DMS79 (cell line): ENCODE measurements at regions not wholly inside any gene's neighbourhood (a gene's known extent, or its start where the extent isn't known, plus 50 kb on each side); places are given as distances from the start of the nearest gene placed in this dataset.
"Not testable (repeated sequence)": the region's sequence is repeated elsewhere in the genome, so short reads cannot be mapped to it uniquely, and the experiment has no call there.

Source experiments
- DNase-seq: peaks from one replicate; lab custom pipeline; 2025; lab: John Stamatoyannopoulos, UW

DNA sequence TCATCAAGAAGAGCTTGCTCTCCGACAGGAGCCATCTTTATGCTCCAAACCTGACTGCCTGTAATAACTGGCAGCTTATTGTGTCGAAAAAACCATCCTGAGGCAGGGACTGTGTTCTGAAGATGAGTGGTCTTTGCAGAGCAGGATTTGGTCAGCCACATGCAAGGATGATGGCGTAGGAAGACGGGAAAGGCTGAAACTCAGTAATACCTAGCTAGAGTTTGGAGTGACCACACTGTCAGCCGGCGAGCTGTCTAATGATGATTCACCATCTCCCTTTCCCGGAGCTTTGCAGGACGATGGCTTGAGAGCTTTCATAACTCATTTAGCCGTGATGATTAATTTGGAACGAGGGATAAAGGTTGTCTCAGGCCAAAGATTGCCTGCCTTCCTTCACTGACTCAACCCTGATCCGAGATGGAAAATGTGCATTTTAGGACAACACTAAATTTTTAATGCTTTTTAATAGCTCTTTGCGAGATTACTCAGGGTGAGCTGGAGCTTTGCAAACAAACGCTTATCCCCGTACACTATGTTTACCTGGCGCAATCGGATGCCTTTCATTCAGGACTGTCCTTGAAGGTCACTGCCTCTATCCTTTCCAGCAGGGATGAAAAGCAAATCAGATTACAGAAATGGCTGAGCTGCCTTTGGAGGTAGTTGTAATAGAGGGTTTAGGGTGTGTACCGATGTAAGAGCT lies 288.5 kb downstream of the ASMT start:
- no peak for DNase-seq

DNA sequence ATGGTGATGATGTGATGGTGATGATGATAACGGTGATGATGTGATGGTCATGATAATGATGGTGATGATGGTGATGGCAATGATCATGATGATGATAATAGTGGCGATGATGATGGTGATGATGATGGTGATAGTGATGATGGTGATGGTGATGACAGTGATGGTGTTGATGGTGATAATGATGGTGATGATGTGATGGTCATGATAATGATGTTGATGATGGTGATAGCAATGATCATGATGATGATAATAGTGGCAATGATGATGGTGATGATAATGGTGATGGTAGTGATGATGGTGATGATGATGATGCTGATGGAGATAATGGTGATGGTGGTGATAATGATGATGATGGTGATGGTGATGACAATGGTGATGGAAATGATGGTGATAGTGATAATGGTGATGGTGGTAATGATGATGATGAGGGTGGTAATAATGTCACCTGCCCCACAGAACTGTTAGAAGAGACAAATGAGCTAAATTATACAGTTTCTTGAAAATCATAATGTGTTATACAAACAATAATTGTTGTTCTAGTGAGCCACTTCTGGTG lies 289.9 kb downstream of the ASMT start:
- no peak for DNase-seq

DNA sequence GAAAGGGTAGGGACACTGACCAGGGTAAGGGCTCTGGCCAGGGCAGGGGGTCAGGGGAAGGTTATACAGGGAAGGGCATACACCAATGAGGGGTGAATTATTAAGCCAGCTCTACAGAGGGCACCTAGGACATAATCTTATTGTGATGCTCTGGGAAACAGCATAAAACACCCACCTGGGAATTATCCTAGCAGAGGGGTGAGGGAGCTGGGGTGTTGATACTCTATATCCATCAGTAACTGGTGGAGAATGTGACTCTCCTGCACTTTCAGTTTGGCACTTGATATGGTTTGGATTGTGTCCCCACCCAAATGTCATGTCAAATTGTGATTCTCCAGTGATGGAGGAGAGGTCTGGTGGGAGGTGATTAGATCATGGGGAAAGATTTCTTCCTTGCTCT lies 291.2 kb downstream of the ASMT start:
- no peak for DNase-seq

DNA sequence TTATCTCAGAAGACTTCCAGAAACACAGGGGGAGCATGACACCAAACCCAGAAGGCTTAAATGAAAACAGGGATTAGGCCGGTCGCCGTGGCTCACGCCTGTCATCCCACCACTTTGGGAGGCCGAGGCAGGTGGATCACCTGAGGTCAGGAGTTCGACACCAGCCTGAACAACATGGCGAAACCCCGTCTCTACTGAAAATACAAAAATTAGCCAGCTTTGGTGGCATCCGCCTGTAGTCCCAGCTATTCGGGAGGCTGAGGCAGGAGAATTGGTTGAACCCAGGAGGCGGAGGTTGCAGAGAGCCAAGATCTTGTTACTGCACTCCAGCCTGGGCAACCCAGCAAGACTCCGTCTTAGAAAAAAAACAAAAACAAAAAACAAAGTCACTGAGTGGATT lies 294.1 kb downstream of the ASMT start:
- not testable (repeated sequence) for DNase-seq

DNA sequence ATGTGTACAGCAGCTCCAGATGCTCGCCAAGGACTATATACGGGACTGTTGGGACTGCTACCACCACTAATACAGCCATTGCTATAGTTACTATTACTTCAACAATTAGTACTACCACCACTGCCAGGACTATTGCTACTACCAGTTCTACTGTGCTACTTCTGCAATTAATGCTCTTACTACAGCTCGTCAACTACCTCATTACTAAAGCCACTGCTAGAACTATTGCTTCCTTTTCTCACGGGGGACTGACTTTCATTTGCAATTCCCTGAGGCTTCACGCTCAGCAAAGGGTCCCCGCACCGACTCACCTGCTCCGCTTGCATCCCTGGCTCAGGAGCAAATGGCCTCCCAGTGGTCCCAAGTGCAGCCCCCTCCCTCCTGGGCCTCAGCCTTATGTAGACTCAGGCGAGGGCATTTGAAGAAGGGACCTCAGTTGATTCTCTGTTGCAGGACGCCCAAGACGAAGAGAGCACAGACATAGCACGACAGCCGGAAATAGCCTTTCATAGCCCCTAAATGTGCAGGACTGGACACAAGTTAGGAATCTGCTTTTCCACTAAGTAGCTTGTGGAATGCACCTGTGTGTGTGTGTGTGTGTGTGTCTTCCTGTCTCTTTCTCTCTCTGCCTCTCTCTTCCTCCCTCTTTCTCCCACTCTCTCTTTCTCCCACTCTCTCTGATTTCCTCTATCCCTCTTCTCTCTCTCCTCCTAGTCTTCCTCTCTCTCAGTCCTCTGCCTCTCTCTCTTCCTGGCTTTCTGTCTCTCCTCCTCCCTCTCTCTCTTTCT lies 294.8 kb downstream of the ASMT start:
- DNase-seq = no peak

DNA sequence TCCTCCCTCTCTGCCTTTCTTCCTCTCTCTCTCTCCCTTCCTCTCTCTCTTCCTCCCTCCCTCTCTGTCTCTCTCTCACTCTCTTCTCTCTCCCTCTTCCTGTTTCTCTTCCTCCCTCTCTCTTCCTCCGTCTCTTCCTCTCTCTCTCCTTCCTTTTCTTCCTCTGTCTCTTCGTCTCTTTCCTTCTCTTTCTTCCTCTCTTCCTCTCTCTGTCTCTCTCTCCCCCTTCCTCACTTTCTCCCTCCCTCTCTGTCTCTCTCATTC lies 295.3 kb downstream of the ASMT start:
- no peak for DNase-seq

DNA sequence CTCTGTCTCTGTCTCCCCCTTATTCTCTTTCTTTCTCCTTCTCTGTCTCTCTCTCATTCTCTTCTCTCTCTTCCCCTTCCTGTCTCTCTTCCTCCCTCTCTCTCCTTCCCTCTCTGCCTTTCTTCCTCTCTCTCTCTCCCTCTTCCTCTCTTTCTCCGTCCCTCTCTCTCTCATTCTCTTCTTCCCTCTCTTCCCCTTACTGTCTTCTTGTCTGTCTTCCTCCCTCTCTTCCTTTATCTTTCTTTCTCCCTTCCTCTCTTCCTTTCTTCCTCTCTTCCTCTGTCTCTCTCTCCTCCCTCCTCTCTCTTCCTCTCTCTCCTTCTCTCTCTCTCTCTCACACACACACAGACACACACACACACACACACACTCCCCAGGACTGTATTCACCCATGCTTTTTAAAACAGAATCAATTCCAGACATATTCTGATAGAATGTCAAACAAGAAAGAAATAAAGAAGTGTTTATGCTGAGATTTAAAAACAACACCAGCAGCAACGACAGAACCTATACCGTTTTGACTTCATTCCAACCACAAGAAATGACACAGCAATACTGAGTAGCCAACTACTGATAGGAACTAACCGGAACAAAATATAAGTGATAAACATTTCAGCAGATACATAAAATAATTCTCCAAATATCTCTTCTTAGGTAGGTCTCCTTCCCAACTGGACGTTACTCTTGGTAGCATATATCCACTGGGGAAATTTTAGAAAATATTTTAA lies 296.7 kb downstream of the ASMT start:
- DNase-seq = no peak

DNA sequence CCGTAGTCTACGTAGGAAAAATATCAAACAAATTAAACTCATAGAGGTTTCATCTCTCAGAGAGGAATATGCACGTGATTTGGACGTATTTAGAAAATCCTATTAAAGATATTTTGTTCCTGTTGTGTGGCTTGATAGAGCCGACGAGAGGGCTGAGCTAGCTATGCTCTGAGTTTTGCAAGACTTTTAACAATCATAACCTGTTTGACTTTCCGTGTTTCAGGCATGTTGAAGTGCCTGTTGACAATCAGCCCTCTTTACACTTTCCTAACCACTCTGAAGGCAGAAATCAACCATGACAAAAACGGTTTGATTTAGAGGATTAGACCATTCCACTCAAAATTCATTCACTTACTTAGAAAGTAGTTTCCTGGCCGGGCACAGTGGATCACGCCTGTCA lies 297.3 kb downstream of the ASMT start:
- peak; percentile 68 for DNase-seq

DNA sequence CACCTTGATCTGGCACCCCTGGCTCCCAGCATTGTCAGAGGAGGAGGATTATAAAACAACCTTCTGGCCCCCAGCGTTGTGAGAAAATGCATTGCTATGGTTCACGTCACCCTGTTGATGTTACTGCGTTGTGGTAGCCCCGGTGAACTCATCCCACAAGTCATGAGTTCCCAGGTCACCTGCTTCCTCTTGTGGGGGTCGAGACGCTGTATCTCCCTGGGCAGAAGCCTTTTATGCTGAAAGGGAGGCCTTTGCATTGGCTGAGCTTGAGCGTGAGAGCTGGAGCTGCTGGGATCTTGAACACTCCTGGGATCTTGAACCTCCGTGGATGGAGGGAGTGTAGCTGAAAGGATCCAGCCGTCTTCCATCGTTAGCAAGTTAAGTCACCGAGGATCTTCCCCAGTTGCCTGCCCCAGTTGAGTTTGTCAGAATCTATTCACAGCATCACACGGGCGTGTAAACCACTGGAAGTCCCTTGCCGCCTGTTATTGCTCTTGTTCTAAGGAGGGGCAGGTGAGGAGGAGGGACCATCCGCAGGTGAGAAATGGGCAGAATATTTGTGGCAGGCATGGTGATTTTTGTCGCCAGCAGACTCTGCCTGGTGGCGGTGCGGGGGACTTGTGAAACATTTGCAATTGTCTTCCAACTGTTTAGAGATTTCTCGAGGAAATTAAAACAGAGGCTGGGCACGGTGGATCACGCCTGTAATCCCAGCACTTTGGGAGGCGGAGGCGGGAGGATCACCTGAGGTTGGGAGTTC lies 299.9 kb downstream of the ASMT start:
- no peak for DNase-seq

DNA sequence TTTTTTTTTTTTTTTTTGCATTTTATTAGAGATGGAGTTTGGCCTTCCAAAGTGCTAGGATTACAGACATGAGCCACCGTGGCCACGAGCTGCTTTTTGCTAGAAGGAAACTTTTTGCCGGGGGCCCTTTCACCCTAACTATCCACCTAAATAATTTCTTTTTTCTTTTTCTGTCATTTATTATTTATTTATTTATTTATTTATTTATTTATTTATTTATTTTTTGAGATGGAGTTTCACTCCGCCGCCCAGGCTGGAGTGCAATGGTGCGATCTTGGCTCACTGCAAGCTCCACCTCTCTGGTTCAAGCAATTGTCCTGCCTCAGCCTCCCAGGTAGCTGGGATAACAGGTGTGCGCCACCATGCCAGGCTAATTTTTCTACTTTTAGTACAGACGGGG lies 303.9 kb downstream of the ASMT start:
- DNase-seq = no peak

DNA sequence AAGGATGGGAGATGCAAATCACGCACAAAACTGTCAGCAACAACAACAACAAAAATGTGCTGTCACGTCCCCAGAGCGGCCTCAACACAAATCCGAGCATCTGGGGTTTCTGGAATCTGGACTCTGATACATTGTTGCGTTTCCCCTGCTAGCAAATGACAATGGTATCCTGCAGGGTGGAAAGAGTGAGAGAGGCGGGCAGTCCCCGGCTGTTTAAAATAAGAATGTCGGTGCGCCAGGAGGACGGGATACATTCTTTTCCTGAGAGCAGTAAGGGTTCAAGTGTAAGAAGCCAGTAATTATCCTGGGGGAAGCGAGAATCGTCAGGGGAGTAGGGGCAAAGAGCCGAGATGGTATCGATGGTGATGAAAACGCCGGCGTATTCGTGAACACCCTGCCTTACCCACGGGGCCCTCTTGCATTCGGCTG lies 310.2 kb downstream of the ASMT start:
- no peak for DNase-seq

DNA sequence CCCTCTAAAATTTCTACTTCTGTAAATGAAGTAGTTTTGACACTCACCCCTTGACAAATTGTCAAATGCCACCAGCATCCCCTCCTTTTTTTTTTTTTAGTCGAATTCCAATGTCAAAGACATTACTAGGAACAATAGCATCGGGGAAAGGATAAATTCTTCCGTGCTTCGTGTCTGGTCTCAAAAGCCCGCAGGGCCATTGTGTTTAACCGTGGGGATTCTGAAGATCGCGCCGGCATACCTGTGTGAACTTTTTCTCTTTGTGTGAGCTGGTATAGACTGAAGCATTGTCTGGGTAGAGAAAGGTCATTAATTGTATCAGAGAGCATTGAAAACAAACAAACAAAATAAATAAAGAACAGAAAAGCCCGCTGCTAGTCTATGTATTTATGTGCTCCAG lies 313.9 kb downstream of the ASMT start:
- no peak for DNase-seq

DNA sequence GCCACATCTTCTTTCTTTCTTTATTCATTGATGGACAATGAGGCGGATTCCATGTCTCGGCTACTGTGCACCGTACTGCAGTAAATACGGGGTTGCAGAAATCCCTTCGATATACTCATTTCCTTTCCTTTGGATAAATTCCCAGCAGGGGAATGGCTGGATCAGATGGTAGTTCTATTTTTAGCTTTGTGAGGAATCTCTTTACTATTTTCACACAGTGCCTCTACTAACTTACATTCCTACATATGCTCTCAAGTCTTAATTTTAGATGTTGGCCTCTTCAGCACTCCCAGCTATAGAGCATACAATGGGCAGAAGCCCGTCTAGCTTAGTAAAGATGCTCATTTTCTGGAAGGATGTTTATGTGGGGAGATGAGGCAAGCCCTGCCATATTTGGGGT lies 317.4 kb downstream of the ASMT start:
- no peak for DNase-seq

DNA sequence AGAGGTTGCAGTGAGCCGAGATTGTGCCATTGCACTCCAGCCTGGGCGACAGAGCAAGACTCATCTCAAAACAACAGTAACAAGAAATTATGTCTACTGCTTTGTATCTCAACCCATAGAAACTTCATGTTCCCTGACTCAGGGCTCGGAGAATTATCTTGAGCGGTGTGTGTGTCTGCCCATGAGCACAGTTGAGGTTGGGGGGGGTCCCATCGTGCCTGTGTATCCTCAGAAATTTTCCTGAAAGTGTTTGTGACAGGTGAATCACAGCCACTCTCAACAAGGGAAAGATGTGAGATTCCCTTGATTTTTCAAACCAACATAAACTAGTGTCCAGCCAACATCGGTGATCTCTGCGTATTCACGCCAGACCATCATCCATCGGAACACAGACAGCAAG lies 319.1 kb downstream of the ASMT start:
- DNase-seq = no peak

DNA sequence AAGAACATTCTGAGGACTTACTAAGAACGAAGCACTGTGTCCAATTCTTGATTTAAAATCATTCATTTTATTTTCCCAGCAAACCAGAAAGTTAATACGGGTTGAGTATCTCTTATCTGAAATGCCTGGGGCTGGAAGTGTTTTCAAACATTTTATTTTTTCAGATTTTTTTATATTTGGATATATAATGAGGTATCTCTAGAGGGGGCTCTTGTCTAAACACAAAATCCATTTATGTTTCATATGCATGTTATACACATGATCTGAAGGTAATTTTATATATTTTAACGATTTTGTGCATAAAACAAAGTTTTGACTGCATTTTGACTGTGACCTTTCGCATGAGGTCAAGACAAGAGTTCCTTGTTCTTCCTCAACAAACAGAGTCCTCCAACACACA lies 320.9 kb downstream of the ASMT start:
- DNase-seq = no peak

DNA sequence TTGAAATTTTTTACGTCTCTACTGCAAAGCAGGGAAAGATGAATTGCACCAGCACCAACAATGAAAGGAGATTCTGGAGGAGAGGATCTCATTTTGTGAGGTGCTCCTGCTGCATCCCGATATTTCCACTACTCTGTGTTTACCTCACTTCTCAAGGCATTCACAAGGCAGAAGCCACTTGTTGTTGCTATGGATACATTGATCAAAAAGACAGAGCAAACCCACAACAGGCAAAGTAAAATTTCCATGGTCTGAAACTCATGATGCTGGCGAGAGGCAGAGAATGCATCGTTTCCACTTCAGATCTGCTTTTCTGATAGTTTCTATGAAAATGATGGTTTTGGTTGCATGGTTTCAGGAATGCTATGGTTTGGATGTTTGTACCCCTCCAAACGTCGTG lies 323.3 kb downstream of the ASMT start:
- no peak for DNase-seq

DNA sequence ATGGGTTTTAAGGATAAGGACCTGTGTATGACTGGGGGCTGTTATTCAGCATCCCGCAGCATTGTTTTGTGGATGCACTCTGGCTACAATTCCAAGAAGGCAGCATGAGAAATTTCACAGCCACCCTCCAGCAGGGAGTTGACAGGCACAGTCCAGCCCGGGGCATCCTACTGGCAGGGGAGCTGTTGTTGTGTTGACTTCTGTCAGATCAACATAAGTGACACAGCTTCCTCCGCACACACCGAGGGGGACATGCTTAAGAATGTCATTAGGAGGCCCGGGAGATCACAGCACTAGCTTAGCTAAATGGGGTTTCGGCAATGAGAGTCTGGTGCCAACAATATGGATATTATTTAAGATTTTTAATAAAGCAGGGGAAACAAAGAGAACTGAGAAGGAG lies 326.5 kb downstream of the ASMT start:
- DNase-seq = no peak

DNA sequence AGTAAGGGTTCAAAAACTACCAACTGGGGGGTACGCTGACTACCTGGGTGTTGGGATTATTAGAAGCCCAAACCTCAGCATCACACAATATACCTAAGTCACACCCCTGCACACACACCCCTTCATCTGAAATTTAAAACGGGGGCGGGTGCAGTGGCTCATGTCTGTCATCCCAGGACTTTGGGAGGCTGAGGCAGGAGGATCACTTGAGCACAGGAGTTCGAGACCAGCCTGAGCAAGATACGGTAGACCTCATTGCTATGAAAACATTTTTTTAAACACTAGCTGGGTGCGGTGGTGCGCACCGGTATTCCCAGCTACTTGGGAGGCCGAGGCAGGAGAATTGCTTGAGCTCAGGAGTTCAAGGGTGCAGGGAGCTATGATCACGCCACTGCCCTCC lies 331.0 kb downstream of the ASMT start:
- no peak for DNase-seq

DNA sequence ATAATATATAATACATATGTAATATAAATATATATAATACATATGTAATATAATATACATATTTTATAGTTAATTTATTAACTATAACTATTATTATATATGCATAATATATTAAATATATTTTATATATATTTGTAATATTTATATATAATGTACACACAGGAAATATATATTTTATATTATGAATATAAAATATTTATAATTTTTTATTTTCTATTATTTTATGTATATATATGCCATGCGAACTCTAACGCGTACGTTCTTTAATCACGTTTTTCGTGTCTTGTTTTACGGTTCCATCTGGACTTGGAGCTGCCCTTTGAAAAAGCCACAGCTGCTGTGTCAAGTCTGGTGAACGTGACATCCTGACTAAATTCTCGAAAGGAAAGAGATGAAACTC lies 332.1 kb downstream of the ASMT start:
- no peak for DNase-seq
